H1 (cell line): ENCODE measurements at regions not wholly inside any gene's neighbourhood (a gene's known extent, or its start where the extent isn't known, plus 50 kb on each side); places are given as distances from the start of the nearest gene placed in this dataset.

Experiments
- CTCF ChIA-PET: fragments of 300-600 bp; sonication (Branson Sonifier 250); formaldehyde crosslinking; loops from one replicate; lab custom pipeline; 2021; ENCODE audit not compliant: partially characterized antibody; lab: Charles Lee
- POLR2A ChIA-PET: fragments of 300-600 bp; sonication (Branson Sonifier 250); formaldehyde crosslinking; loops from one replicate; lab custom pipeline; 2021; ENCODE audit warnings: inconsistent platforms; ENCODE audit not compliant: partially characterized antibody; lab: Charles Lee
- DNase-seq, 2 experiments: peaks; one replicate each; pipeline versions ENCODE4 v3.0.0 to v3.0.0-alpha.2; 2010 to 2022; ENCODE audit warnings: low spot score in 2 of 2, low read depth in 1 of 2, mixed read lengths in 1 of 2
- FAIRE-seq: peaks from 2 replicates; lab custom pipeline; 2011; peaks lifted over from hg19 to GRCh38; lab: Jason Lieb, UNC
- H2AFZ ChIP-seq: 2 replicates; pipeline ENCODE4 v1.8.1; 2012; ENCODE audit warnings: low read length, inconsistent platforms
- H2AK5ac ChIP-seq: 2 replicates; pipeline ENCODE4 v1.6.1; 2013; ENCODE audit warnings: low read depth, low read length
- H2BK120ac ChIP-seq: replicated peaks from 2 replicates; pipeline ENCODE3; 2013; ENCODE audit warnings: low read depth, low read length, inconsistent platforms
- H2BK12ac ChIP-seq: 2 replicates; pipeline ENCODE4 v1.6.1; 2013; ENCODE audit warnings: low read depth, low read length
- H2BK15ac ChIP-seq: 2 replicates; pipeline ENCODE4 v1.6.1; 2013; ENCODE audit warnings: low read length
- H2BK20ac ChIP-seq: 2 replicates; pipeline ENCODE4 v1.6.1; 2013; ENCODE audit warnings: low read length
- H2BK5ac ChIP-seq: 2 replicates; pipeline ENCODE4 v1.6.1; 2013; ENCODE audit warnings: low read depth, low read length
- H3K14ac ChIP-seq: 2 replicates; pipeline ENCODE4 v1.6.1; 2013; ENCODE audit warnings: inconsistent platforms; ENCODE audit not compliant: insufficient read length
- H3K18ac ChIP-seq: 2 replicates; pipeline ENCODE4 v1.6.1; 2013; ENCODE audit warnings: low read length; ENCODE audit errors: extremely low read depth
- H3K23ac ChIP-seq: 2 replicates; pipeline ENCODE4 v1.6.1; 2013; ENCODE audit warnings: inconsistent platforms; ENCODE audit not compliant: insufficient read length
- H3K23me2 ChIP-seq: 2 replicates; pipeline ENCODE4 v1.6.1; 2013; ENCODE audit warnings: low read depth, low read length
- H3K27ac ChIP-seq: 2 replicates; pipeline ENCODE4 v1.6.1; 2011; ENCODE audit warnings: low read depth, low read length, inconsistent platforms
- H3K27me3 ChIP-seq, 4 experiments: replicated peaks in 1 of 4; 1 replicate in 1 of 4; 2 replicates in 3 of 4; pipeline versions ENCODE4 v1.6.1 to v1.8.1; 2011 to 2013; ENCODE audit warnings: low read length in 3 of 4, mild to moderate bottlenecking in 3 of 4, inconsistent platforms in 2 of 4, mixed read lengths in 2 of 4, moderate library complexity in 1 of 4; ENCODE audit not compliant: control insufficient read depth in 3 of 4, insufficient read depth in 3 of 4; ENCODE audit errors: extremely low read depth in 1 of 4
- H3K36me3 ChIP-seq, 4 experiments: 2 replicates each; pipeline versions ENCODE4 v1.6.1 to v1.8.1; 2011 to 2013; ENCODE audit warnings: mild to moderate bottlenecking in 4 of 4, low read length in 3 of 4, moderate library complexity in 2 of 4, control low read depth in 1 of 4, inconsistent platforms in 1 of 4; ENCODE audit not compliant: insufficient read depth in 4 of 4, control insufficient read depth in 2 of 4
- H3K4ac ChIP-seq: replicated peaks from 2 replicates; pipeline ENCODE3; 2013; ENCODE audit warnings: low read length, low read depth, mixed read lengths, inconsistent platforms; ENCODE audit not compliant: insufficient read length
- H3K4me1 ChIP-seq, 4 experiments: replicated peaks in 1 of 4; 1 replicate in 1 of 4; 2 replicates in 3 of 4; pipeline versions ENCODE4 v1.6.1 to v1.8.1; 2011 to 2013; ENCODE audit warnings: low read length in 3 of 4, inconsistent platforms in 2 of 4, mixed read lengths in 1 of 4; ENCODE audit not compliant: insufficient read depth in 4 of 4, control insufficient read depth in 3 of 4
- H3K4me2 ChIP-seq, 2 experiments: 2 replicates each; pipeline versions ENCODE4 v1.6.1 to v1.8.1; 2011 to 2013; ENCODE audit warnings: low read depth in 2 of 2, low read length in 2 of 2, control low read depth in 1 of 2, inconsistent platforms in 1 of 2, mild to moderate bottlenecking in 1 of 2; ENCODE audit not compliant: insufficient read depth in 1 of 2
- H3K4me3 ChIP-seq, 4 experiments: fragments of 200-600, 300-600 bp in 1 of 4; sonication (generic), shearing (Covaris generic), sonication (Bioruptor Twin) in 1 of 4; 2 replicates each; pipeline versions ENCODE4 v1.5.1 to v1.8.1; 2011 to 2016; ENCODE audit warnings: low read length in 4 of 4, low read depth in 3 of 4, control low read depth in 2 of 4, inconsistent platforms in 2 of 4, mild to moderate bottlenecking in 2 of 4, mixed read lengths in 1 of 4, moderate library complexity in 1 of 4; ENCODE audit not compliant: insufficient read depth in 2 of 4; ENCODE audit errors: extremely low read depth in 1 of 4
- H3K56ac ChIP-seq: replicated peaks from 2 replicates; pipeline ENCODE3; 2013; ENCODE audit warnings: low read depth, mild to moderate bottlenecking, mixed read lengths, low read length, inconsistent platforms; ENCODE audit not compliant: insufficient read length
- H3K79me1 ChIP-seq: 2 replicates; pipeline ENCODE4 v1.6.1; 2013; ENCODE audit warnings: low read depth, low read length, control low read depth
- H3K79me2 ChIP-seq, 2 experiments: 2 replicates each; pipeline versions ENCODE4 v1.6.1 to v1.8.1; 2012 to 2013; ENCODE audit warnings: low read length in 2 of 2, mild to moderate bottlenecking in 2 of 2, inconsistent platforms in 1 of 2; ENCODE audit not compliant: insufficient read depth in 2 of 2, control insufficient read depth in 1 of 2
- H3K9ac ChIP-seq, 4 experiments: replicated peaks in 1 of 4; 1 replicate in 1 of 4; 2 replicates in 3 of 4; pipeline versions ENCODE4 v1.6.1 to v1.8.1; 2011 to 2013; ENCODE audit warnings: low read depth in 3 of 4, low read length in 3 of 4, control low read depth in 2 of 4, mild to moderate bottlenecking in 2 of 4, moderate library complexity in 2 of 4, inconsistent platforms in 1 of 4; ENCODE audit errors: extremely low read depth in 1 of 4
- H3K9me3 ChIP-seq, 2 experiments: 2 replicates each; pipeline versions ENCODE4 v1.6.1 to v1.8.1; 2012 to 2013; ENCODE audit warnings: mild to moderate bottlenecking in 2 of 2, moderate library complexity in 2 of 2, control low read depth in 1 of 2, inconsistent platforms in 1 of 2, low read depth in 1 of 2, low read length in 1 of 2, mixed read lengths in 1 of 2; ENCODE audit not compliant: insufficient read depth in 2 of 2
- H4K20me1 ChIP-seq, 2 experiments: replicated peaks in 1 of 2; 2 replicates each; pipeline versions ENCODE3 to v1.8.1; 2011 to 2013; ENCODE audit warnings: inconsistent platforms in 2 of 2, low read length in 2 of 2, mild to moderate bottlenecking in 1 of 2; ENCODE audit not compliant: insufficient read depth in 2 of 2, control insufficient read depth in 1 of 2
- H4K5ac ChIP-seq: 2 replicates; pipeline ENCODE4 v1.6.1; 2013; ENCODE audit warnings: low read length, low read depth, mixed read lengths, inconsistent platforms; ENCODE audit not compliant: insufficient read length
- H4K8ac ChIP-seq: 2 replicates; pipeline ENCODE4 v1.8.0; 2013; ENCODE audit warnings: mild to moderate bottlenecking, moderate library complexity, low read length, inconsistent platforms; ENCODE audit not compliant: insufficient read depth; ENCODE audit errors: extremely low read depth
- H4K91ac ChIP-seq: replicated peaks from 2 replicates; pipeline ENCODE3; 2013; ENCODE audit warnings: low read length, mixed read lengths, inconsistent platforms; ENCODE audit not compliant: insufficient read length
- ASH2L ChIP-seq: fragments of 200-600, 300-600 bp; sonication (generic); IDR thresholded peaks from one replicate; pipeline ENCODE4 v1.7.1; 2017; ENCODE audit warnings: low read length
- ATF3 ChIP-seq: IDR thresholded peaks from 2 replicates; pipeline ENCODE4 v1.6.1; 2011; ENCODE audit warnings: low read depth, mild to moderate bottlenecking, low read length; ENCODE audit not compliant: insufficient read depth
- BACH1 ChIP-seq: IDR thresholded peaks from 2 replicates; pipeline ENCODE4 v1.6.1; 2012; ENCODE audit warnings: low read length, improper control_type of control experiment
- CBX5 ChIP-seq: fragments of 300-800, 300-1000 bp; sonication (generic); IDR thresholded peaks from 2 replicates; pipeline ENCODE4 v1.7.1; 2016; ENCODE audit warnings: antibody characterized with exemption, low read length, low read depth
- JUND ChIP-seq: IDR thresholded peaks from 2 replicates; pipeline ENCODE4 v1.6.1; 2011; ENCODE audit warnings: mild to moderate bottlenecking, improper control_type of control experiment, low read length
- KDM5A ChIP-seq: fragments of 200-600 bp; IDR thresholded peaks from 2 replicates; pipeline ENCODE4 v1.7.1; 2012; ENCODE audit warnings: mild to moderate bottlenecking, low read length, inconsistent platforms, mixed read lengths
- NANOG ChIP-seq: IDR thresholded peaks from 2 replicates; pipeline ENCODE4 v1.6.1; 2011; ENCODE audit warnings: low read length, low read depth, mild to moderate bottlenecking, inconsistent platforms; ENCODE audit not compliant: insufficient read depth, poor library complexity, severe bottlenecking
- RBBP5 ChIP-seq: IDR thresholded peaks from 2 replicates; pipeline ENCODE4 v1.7.1; 2012; ENCODE audit warnings: low read depth, mild to moderate bottlenecking, inconsistent platforms, low read length, moderate library complexity, borderline replicate concordance
- RFX5 ChIP-seq: IDR thresholded peaks from 2 replicates; pipeline ENCODE4 v1.6.1; 2011; ENCODE audit warnings: low read depth, low read length, improper control_type of control experiment, borderline replicate concordance
- RXRA ChIP-seq: IDR thresholded peaks from 2 replicates; pipeline ENCODE4 v1.6.1; 2011; ENCODE audit warnings: low read depth, mild to moderate bottlenecking, low read length, moderate library complexity; ENCODE audit not compliant: insufficient read depth
- SIN3A ChIP-seq, 2 experiments: IDR thresholded peaks in 1 of 2; conservative IDR thresholded peaks in 1 of 2; 2 replicates each; pipeline ENCODE4 v1.6.1; 2011 to 2012; ENCODE audit warnings: low read length in 2 of 2, improper control_type of control experiment in 1 of 2, low read depth in 1 of 2, mild to moderate bottlenecking in 1 of 2
- TAF1 ChIP-seq: IDR thresholded peaks from 2 replicates; pipeline ENCODE4 v1.6.1; 2011; ENCODE audit warnings: mild to moderate bottlenecking, low read depth, low read length
- TAF7 ChIP-seq: optimal IDR thresholded peaks from 2 replicates; pipeline ENCODE3; 2011; ENCODE audit warnings: low read depth, mild to moderate bottlenecking, inconsistent platforms, low read length, moderate library complexity, borderline replicate concordance
- TCF12 ChIP-seq: IDR thresholded peaks from 2 replicates; pipeline ENCODE4 v1.6.1; 2011; ENCODE audit warnings: low read depth, mild to moderate bottlenecking, low read length
- WGBS, 2 experiments: shearing (Covaris generic) in 1 of 2; methylation state at CpG; one replicate each; pipeline versions ENCODE4 v1.1.6 to v1.1.7; 2013 to 2015; ENCODE audit warnings: low lambda C conversion rate in 2 of 2, mixed read lengths in 2 of 2, inconsistent platforms in 1 of 2, low coverage in 1 of 2, missing lambda C conversion rate in 1 of 2; ENCODE audit not compliant: insufficient replicate concordance in 2 of 2, insufficient coverage in 1 of 2, insufficient read length in 1 of 2; ENCODE audit errors: extremely low coverage in 1 of 2, missing lambda C conversion rate in 1 of 2; 5-methylcytosine and 5-hydroxymethylcytosine counted together

- Histone ChIP-seq H3K56ac (no peak overlapping the region), H2BK120ac (no peak overlapping the region), H3K4me3 (no peak overlapping the region), H3K23me2 (no peaks in the 10 kb centered on the region), H2AK5ac (no peak overlapping the region), H3K9ac (no peak overlapping the region), H4K8ac (no peak overlapping the region), H2AFZ (no peak overlapping the region), H3K36me3 (no peaks in the 10 kb centered on the region), H2BK20ac (no peak overlapping the region), H2BK5ac (no peak overlapping the region; the same call in 1 of the 2 replicates), H3K4ac (no peak overlapping the region), H3K79me1 (no peaks in the 10 kb centered on the region), H3K23ac (no peak overlapping the region), H3K4me2 (no peak overlapping the region), H3K18ac (no peak overlapping the region), H3K9me3 (peaks cover 5% of the 10 kb centered on the region in 2 experiments; a peak in 3 of 4 replicates), H3K4me1 (peaks cover 0 to 8% (median 1%) of the 10 kb centered on the region in 4 experiments; a peak in 1 of 7 replicates), H2BK12ac (no peak overlapping the region), H3K27ac (no peak overlapping the region), H3K27me3 (no peaks in the 10 kb centered on the region), H4K20me1 (no peaks in the 10 kb centered on the region), H3K14ac (no peak overlapping the region), H4K5ac (no peak overlapping the region), H2BK15ac (no peak overlapping the region), H4K91ac (no peak overlapping the region), H3K79me2 (no peaks in the 10 kb centered on the region)
- ChIA-PET CTCF (interaction anchor here (1.0 to 1.7 kb wide), 2 partner anchors 277 to 319 kb away, joined by 3 to 4 read pairs; no protein-coding TSS in a partner anchor), POLR2A (no interaction called here)
- FAIRE-seq (no peak), DNase-seq (no peak)
- WGBS, 2 experiments: 93% methylated on average over 6 of the region's 6 CpGs; no CpG with 5 or more reads in 1 of the 2 experiments
- TF ChIP-seq TCF12 (no peak), SIN3A (conservative IDR thresholded peaks at IDR 0.05 in 1 of 2, IDR thresholded peaks at IDR 0.05 in 1 of 2; ENCODE audit: low read depth in 1 of 2, low read length in 2 of 2) (no peak), CBX5 (no peak), NANOG (no peak), ASH2L (no peak), TAF7 (no peak), TAF1 (no peak), JUND (no peak), ATF3 (no peak), KDM5A (no peak), RBBP5 (no peak), RXRA (no peak), BACH1 (no peak), RFX5 (no peak)
Observed at GRCh38 chr2:12396699-12397098, 320.0 kb upstream of the TRIB2 start.
